DND-41 (cell line): ENCODE measurements at regions not wholly inside any gene's neighbourhood (a gene's known extent, or its start where the extent isn't known, plus 50 kb on each side); places are given as distances from the start of the nearest gene placed in this dataset.

Source experiments
- EZH2 ChIP-seq: IDR thresholded peaks from 3 replicates; pipeline ENCODE4 v1.6.1; 2012; ENCODE audit warnings: borderline replicate concordance, low read depth, mild to moderate bottlenecking, moderate library complexity, low read length, inconsistent platforms; ENCODE audit not compliant: severe bottlenecking
- TF ChIP-seq, protein P1 (sequence below): IDR thresholded peaks from 2 replicates; pipeline ENCODE4 v1.5.1; 2012; ENCODE audit warnings: borderline replicate concordance, low read length, moderate library complexity, mild to moderate bottlenecking; ENCODE audit not compliant: poor library complexity, severe bottlenecking; ENCODE audit errors: extremely low read depth

GRCh38 chr6:145139895-145140294 is 595.4 kb downstream of the EPM2A start:
- TF ChIP-seq, protein P1, sequence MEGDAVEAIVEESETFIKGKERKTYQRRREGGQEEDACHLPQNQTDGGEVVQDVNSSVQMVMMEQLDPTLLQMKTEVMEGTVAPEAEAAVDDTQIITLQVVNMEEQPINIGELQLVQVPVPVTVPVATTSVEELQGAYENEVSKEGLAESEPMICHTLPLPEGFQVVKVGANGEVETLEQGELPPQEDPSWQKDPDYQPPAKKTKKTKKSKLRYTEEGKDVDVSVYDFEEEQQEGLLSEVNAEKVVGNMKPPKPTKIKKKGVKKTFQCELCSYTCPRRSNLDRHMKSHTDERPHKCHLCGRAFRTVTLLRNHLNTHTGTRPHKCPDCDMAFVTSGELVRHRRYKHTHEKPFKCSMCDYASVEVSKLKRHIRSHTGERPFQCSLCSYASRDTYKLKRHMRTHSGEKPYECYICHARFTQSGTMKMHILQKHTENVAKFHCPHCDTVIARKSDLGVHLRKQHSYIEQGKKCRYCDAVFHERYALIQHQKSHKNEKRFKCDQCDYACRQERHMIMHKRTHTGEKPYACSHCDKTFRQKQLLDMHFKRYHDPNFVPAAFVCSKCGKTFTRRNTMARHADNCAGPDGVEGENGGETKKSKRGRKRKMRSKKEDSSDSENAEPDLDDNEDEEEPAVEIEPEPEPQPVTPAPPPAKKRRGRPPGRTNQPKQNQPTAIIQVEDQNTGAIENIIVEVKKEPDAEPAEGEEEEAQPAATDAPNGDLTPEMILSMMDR, result no peak
- no peak for TF ChIP-seq EZH2
